GM18907 (cell line): ENCODE measurements at regions not wholly inside any gene's neighbourhood (a gene's known extent, or its start where the extent isn't known, plus 50 kb on each side); places are given as distances from the start of the nearest gene placed in this dataset.

Source experiments
- ATAC-seq: cut with Tn5 transposase; IDR thresholded peaks from one replicate; pipeline ENCODE4 v1.9.1; 2021; ENCODE audit warnings: mild to moderate bottlenecking, moderate library complexity; ENCODE audit not compliant: unreplicated experiment

DNA sequence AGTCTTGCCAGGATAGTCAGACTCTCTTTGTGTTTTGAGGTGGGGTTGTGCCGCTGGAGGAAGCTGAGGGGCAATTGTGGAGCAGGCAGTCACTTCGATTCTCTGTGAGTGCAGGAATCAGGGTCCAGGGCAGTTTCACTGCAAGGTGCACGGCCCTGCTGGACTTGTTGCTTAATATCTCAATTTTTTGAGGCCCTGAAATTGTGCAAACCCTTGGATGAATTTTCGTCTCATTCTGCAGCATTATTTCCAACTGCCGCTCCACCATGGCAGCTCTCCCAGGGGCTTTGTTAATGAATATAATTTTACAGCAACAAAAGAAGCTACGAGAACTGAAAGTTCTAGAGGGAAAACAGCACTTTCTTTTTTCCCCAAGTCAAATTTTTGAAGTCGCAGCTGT lies 531.9 kb downstream of the QKI start:
- no peak for ATAC-seq

DNA sequence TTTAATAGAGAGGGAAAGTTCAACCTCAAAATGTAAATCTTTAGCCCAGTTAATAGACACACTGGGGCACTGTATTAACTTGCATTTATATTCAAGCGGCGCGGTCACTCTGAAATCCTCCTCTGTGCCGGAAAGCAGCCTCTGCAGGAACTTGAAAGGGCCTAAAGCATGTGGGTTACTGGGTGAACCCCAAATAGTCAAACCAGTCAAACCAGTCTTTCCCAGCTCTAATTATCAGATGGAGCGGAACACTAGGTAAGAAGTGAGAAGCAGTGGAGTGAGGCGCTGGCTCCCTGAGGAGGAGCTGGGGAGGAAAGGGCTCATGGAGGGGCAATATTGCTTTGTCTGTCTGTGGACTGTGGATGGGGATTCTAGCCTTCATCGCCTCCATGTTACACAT lies 531.3 kb downstream of the QKI start:
- ATAC-seq = no peak

- no peak for ATAC-seq
Observed at GRCh38 chr6:163944897-163945296, 530.4 kb downstream of the QKI start.

DNA sequence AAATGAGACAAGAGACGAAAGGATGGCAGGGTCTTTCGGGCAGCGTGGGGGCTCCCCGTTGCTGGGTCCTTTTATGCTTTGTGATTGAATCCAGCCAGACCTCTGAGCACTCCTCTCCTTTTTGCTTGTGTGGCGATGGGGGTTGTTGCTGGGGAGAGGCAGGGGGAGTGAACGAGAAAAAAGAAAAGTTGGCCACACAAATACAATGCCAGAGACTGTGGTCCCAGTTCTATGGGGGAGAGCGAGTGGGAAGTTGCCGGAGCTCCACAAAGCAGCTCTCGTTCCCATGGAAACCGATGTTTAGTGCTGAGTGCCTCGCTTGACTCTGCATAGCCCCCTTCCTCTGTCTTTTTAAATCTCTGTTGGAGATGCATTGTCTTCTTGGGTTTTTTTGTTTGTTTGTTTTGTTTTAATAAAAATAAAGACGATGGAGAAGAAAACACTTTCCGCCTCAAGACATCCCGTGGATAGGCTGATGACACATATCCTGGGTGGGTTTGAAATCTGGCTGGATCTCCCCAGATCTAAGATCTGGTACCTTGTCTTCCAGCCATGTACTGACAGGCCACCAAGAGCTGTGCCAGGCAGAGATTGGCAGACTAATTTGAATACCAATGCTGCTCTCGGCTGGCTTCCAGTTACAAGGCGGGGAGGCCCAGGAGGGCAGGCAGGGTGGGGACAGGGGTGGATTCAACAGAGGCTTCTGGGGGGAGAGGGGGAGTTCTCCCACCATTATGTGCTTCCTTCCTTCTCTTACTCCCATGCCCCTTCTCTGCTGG lies 529.3 kb downstream of the QKI start:
- no peak for ATAC-seq

DNA sequence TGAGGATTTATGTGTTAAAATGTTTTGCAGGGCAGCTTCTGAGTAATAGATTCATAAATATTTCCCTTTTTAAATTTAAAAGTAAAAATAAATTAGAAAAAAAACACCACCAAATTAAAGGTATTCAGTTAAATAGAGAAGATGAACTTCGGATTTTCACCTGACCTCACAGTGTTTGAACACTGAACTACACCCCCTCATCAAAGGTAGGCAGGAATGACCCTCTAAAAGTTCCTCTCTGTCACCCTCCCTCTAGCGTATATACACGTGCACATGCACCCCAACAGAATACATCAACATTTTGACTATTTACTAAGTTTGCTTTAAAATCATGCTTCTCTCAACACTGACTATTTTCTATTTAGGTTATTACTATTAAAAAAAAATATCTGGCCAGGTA lies 528.3 kb downstream of the QKI start:
- ATAC-seq = no peak

- no peak for ATAC-seq
Observed at GRCh38 chr6:163941624-163941976, 527.1 kb downstream of the QKI start.

DNA sequence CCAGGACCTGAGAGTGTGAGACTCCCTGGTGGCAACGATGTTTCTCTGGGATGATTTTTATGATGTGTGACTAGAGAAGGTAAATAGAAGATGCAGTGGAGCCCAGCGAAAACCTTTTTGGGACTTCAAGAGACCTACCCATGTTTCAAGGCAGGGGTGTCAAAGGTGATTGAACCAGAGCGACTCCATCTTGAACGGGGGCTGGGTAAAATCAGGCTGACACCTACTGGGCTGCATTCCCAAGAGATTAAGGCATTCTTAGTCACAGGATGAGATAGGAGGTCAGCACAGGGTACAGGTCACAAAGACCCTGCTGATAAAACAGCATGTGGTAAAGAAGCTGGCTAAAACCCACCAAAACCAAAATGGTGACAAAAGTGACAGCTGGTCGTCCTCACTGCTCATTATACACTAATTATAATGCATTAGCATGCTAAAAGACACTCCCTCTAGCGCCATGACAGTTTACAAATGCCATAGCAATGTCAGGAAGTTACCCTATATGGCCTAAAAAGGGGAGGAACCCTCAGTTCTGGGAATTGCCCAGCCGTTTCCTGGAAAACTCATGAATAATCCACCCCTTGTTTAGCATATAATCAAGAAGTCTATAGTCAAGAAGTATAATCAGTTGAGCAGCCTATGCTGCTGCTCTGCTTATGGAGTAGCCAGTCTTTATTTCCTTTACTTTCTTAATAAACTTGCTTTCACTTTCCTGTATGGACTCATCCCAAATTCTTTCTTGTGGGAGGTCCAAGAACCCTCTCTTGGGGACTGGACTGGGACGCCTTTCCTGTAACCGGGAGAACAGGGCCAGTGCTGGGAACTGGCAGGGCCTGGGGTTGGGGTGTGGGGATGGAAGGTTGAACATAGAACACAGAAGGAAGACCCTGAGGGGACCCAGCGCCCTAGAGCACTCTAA lies 526.4 kb downstream of the QKI start:
- no peak for ATAC-seq

DNA sequence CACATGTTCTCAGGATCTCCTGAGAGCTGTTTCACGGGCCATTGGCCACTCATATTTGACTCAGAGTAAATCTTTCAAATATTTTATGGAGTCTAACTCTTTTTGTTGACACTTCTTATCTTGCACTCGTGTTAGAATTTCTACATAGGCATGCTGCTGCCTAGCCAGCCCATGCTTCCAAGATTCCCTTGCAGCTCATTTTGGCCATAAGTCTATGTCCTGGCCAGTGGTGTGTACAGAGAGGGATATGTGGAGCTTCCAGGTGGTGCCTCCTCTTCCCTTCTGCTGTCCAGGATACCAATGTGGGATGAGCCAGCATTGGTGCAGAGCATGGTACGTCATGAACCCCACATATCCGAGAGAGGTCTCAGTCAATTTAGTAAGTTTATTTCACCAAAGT lies 522.6 kb downstream of the QKI start:
- ATAC-seq = no peak

- ATAC-seq = no peak
Observed at GRCh38 chr6:163935158-163935762, 520.7 kb downstream of the QKI start.

GRCh38 chr6:163930012-163930411 lies 515.5 kb downstream of the QKI start:
- ATAC-seq = no peak

- no peak for ATAC-seq
Observed at GRCh38 chr6:163929538-163929937, 515.0 kb downstream of the QKI start.

DNA sequence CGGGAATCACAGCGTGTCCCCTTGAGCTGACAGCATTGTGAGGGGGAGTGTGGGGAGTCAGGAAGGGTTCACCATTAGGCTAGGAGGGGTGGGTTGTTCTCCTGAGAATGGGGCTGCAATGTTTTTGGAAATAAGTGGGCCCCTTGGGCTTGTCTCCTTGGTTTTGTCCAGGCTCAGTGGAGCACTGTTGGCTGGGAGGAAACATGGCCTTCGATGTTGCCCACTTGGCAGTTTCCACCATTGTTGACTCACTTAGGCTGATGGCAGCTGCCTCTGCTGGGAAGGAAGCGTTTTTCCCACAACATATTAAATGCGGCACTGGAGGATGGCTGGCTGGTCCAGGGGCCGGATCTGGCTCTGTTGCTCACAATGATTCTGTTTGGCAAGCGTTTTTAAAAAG lies 512.1 kb downstream of the QKI start:
- ATAC-seq = no peak

GRCh38 chr6:163925839-163926238 lies 511.3 kb downstream of the QKI start:
- no peak for ATAC-seq

- no peak for ATAC-seq
Observed at GRCh38 chr6:163923658-163924411, 509.3 kb downstream of the QKI start.

DNA sequence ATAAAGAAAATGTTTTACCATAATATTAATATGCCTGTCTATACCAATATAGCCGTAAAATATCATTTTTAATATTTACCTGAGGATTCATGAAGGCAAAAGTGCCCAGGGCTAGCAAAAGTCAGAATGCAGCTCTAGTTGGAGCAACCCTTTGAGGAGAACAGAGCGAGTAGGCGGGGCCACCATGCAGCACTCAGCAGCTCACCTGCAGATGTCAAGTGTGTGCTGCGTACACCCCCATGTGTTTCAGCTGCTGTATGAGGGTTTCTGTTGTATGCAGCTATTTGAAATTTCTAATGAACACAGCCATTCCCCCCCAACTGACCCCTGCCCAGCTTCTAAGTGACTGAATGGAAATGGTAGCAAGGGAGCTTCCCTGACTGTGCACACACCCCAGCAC lies 508.0 kb downstream of the QKI start:
- no peak for ATAC-seq

DNA sequence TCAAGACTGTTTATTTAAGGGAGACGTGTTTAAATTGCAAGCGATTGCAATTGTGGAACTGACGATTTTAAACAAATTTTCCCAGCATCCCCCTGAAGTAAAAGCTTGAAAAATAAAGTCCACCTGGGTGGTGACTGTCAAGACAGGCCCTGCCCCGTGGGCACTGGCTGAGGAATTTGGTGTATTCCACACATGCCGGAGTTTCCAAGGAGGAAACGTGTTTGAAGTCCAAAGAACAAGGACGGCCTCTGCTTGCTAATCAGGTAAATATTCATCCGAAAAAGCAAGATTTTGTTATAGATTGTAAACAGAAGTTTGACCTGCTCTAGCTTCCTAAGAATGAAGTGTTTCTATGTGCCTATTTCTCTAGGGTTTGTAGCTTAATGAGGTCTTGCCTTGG lies 505.1 kb downstream of the QKI start:
- ATAC-seq = no peak

DNA sequence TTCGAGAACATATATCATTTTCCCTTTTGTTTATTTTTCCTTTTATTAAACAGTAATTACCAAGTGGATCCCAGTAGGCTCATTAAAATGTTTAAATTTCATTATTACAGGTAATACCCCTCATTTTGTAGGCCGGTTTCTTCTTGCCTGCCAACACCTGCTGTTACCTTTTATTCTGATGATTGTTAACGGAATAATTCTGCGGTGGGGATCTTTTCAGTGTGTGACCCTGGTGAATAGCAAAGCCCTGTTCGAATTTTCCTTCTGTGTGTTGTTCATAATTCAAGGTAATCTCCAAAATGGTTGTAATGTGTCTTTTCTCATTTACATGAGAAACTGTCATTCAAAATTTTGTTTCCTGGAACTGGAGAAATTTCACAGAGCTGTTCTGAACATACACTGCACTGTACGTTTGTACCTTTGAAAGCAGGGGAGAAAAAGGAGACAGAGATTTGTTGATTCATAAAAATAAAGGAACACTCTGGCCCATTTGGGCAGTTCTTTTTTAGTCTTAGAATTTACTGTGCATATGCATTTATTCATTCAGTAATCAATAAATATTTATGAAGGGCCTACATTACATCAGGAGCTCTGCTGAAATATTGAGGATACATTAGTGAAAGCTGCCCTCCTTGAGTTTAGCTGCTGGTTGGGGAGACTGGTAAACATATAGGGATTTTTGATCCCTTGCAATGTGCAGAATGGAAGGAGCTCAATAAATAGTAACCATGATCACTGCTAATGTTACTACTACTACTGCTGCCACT lies 502.0 kb downstream of the QKI start:
- ATAC-seq = no peak

DNA sequence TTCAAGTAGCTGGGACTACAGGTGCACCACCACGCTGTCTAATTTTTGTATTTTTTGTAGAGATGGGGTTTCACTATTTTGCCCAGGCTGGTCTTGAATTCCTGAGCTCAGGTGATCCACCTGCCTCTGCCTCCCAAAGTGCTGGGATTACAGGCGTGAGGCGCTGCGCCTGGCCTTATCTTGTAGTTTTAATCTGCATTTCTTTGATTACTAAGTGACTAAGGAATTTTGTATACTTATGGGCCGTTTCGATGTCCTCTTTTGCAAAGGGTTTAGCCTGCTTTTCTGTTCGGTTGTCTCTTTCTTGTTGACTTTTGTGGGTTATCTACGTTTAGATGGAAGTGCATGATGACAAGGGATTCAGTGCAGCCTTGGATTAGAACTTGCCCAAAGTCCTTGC lies 500.6 kb downstream of the QKI start:
- ATAC-seq = no peak

GRCh38 chr6:163913045-163913444 lies 498.5 kb downstream of the QKI start:
- ATAC-seq = no peak

- no peak for ATAC-seq
Observed at GRCh38 chr6:163906006-163906710, 491.6 kb downstream of the QKI start.
